GM12878 (cell line): ENCODE measurements at regions not wholly inside any gene's neighbourhood (a gene's known extent, or its start where the extent isn't known, plus 50 kb on each side); places are given as distances from the start of the nearest gene placed in this dataset.

Experiments used
- EED ChIP-seq: sonication (generic); IDR thresholded peaks from 2 replicates; pipeline ENCODE4 v1.6.1; 2016; ENCODE audit warnings: antibody characterized with exemption, low read depth
- FOS ChIP-seq: IDR thresholded peaks from 3 replicates; pipeline ENCODE4 v1.6.1; 2011; ENCODE audit warnings: borderline replicate concordance; ENCODE audit not compliant: insufficient read length; ENCODE audit errors: extremely low read depth
- FOXK2 ChIP-seq: fragments of 450-650 bp; IDR thresholded peaks from 2 replicates; pipeline ENCODE4 v1.6.1; 2017; ENCODE audit warnings: mild to moderate bottlenecking, moderate library complexity
- HCFC1 ChIP-seq: fragments of 150-350 bp; IDR thresholded peaks from 2 replicates; pipeline ENCODE4 v1.6.1; 2014; ENCODE audit warnings: low read length
- HDGF ChIP-seq: fragments of 450-650 bp; IDR thresholded peaks from 2 replicates; pipeline ENCODE4 v1.6.1; 2016; ENCODE audit warnings: antibody characterized with exemption
- JUNB ChIP-seq: IDR thresholded peaks from 2 replicates; pipeline ENCODE4 v1.6.1; 2016; ENCODE audit warnings: antibody characterized with exemption, mild to moderate bottlenecking
- MTA2 ChIP-seq: fragments of 450-650 bp; IDR thresholded peaks from 2 replicates; pipeline ENCODE4 v1.6.1; 2016; ENCODE audit warnings: low read depth, mild to moderate bottlenecking, moderate library complexity
- NFIC ChIP-seq: IDR thresholded peaks from 2 replicates; pipeline ENCODE4 v1.6.1; 2012; ENCODE audit warnings: low read depth, mild to moderate bottlenecking, inconsistent platforms, low read length, moderate library complexity
- NR2F1 ChIP-seq: fragments of 450-650 bp; conservative IDR thresholded peaks from 2 replicates; pipeline ENCODE4 v1.6.1; 2017; ENCODE audit warnings: mild to moderate bottlenecking
- POLR2A ChIP-seq: IDR thresholded peaks from 2 replicates; pipeline ENCODE4 v1.6.1; 2011; ENCODE audit warnings: low read depth, mild to moderate bottlenecking, low read length
- POLR2AphosphoS2 ChIP-seq: IDR thresholded peaks from 2 replicates; pipeline ENCODE4 v1.6.1; 2011; ENCODE audit warnings: low read depth, mild to moderate bottlenecking, low read length, improper control_type of control experiment, moderate library complexity
- POU2F2 ChIP-seq: IDR thresholded peaks from 3 replicates; pipeline ENCODE4 v1.6.1; 2011; ENCODE audit warnings: low read depth, mild to moderate bottlenecking, low read length, borderline replicate concordance
- RAD21 ChIP-seq: IDR thresholded peaks from 2 replicates; pipeline ENCODE4 v1.6.1; 2011; ENCODE audit warnings: mild to moderate bottlenecking, low read depth, low read length, moderate library complexity; ENCODE audit not compliant: insufficient read depth
- RBBP5 ChIP-seq: fragments of 200-600 bp; sonication (generic); conservative IDR thresholded peaks from 2 replicates; pipeline ENCODE4 v1.6.1; 2016
- SIN3A ChIP-seq: IDR thresholded peaks from 2 replicates; pipeline ENCODE4 v1.6.1; 2012; ENCODE audit warnings: low read depth, low read length, improper control_type of control experiment
- SMAD5 ChIP-seq: IDR thresholded peaks from 2 replicates; pipeline ENCODE4 v1.6.1; 2016; ENCODE audit warnings: antibody characterized with exemption, low read depth
- SP1 ChIP-seq: IDR thresholded peaks from one replicate; pipeline ENCODE4 v1.6.1; 2011; ENCODE audit warnings: low read depth, low read length
- SPI1 ChIP-seq: IDR thresholded peaks from 2 replicates; pipeline ENCODE4 v1.6.1; 2011; ENCODE audit warnings: low read depth, mild to moderate bottlenecking, low read length, moderate library complexity, borderline replicate concordance; ENCODE audit not compliant: insufficient read depth
- SREBF1 ChIP-seq: IDR thresholded peaks from 2 replicates; pipeline ENCODE4 v1.6.1; 2012; ENCODE audit warnings: mild to moderate bottlenecking, low read length
- TF ChIP-seq, protein P1 (sequence below): fragments of 450-650 bp; IDR thresholded peaks from 2 replicates; pipeline ENCODE4 v1.6.1; 2017; ENCODE audit warnings: mild to moderate bottlenecking, low read depth, inconsistent platforms; ENCODE audit not compliant: poor library complexity, severe bottlenecking
- TF ChIP-seq, protein P2 (sequence below): fragments of 450-650 bp; IDR thresholded peaks from 2 replicates; pipeline ENCODE4 v1.6.1; 2016; ENCODE audit warnings: mild to moderate bottlenecking, moderate library complexity, borderline replicate concordance
- TF ChIP-seq, protein P3 (sequence below): IDR thresholded peaks from 2 replicates; pipeline ENCODE4 v1.6.1; 2011; ENCODE audit warnings: mild to moderate bottlenecking, low read depth, low read length, moderate library complexity; ENCODE audit not compliant: insufficient replicate concordance
- TF ChIP-seq, protein P4 (sequence below): IDR thresholded peaks from 2 replicates; pipeline ENCODE4 v1.6.1; 2011; ENCODE audit warnings: borderline replicate concordance, low read depth, mild to moderate bottlenecking, moderate library complexity, low read length; ENCODE audit not compliant: insufficient read depth, poor library complexity, severe bottlenecking
- TF ChIP-seq, protein P5 (sequence below): IDR thresholded peaks from 2 replicates; pipeline ENCODE4 v1.6.1; 2012; ENCODE audit warnings: low read length, inconsistent platforms

DNA sequence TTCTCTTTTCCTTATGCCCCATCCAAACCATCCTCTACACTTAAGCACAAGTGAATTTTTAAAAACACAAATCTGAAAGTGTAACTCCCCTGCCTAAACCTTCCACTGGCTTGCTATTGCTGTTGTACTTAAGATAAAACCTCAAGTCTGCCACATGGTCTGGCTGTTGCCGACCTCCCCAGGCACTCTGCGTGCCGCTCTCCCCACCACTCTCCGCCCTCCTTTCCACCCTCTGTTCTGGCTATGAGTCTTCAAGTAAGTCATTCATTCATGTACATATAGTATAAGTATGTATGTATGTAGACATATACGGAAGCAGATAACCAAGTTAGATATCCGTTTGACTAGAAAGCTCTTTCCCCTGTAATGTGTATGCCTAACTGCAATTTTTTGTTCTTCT lies 94.7 kb upstream of the ANKRD55 start (continued):
- TF ChIP-seq, protein P1, sequence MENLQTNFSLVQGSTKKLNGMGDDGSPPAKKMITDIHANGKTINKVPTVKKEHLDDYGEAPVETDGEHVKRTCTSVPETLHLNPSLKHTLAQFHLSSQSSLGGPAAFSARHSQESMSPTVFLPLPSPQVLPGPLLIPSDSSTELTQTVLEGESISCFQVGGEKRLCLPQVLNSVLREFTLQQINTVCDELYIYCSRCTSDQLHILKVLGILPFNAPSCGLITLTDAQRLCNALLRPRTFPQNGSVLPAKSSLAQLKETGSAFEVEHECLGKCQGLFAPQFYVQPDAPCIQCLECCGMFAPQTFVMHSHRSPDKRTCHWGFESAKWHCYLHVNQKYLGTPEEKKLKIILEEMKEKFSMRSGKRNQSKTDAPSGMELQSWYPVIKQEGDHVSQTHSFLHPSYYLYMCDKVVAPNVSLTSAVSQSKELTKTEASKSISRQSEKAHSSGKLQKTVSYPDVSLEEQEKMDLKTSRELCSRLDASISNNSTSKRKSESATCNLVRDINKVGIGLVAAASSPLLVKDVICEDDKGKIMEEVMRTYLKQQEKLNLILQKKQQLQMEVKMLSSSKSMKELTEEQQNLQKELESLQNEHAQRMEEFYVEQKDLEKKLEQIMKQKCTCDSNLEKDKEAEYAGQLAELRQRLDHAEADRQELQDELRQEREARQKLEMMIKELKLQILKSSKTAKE: peak; percentile 75
- TF ChIP-seq, protein P2, sequence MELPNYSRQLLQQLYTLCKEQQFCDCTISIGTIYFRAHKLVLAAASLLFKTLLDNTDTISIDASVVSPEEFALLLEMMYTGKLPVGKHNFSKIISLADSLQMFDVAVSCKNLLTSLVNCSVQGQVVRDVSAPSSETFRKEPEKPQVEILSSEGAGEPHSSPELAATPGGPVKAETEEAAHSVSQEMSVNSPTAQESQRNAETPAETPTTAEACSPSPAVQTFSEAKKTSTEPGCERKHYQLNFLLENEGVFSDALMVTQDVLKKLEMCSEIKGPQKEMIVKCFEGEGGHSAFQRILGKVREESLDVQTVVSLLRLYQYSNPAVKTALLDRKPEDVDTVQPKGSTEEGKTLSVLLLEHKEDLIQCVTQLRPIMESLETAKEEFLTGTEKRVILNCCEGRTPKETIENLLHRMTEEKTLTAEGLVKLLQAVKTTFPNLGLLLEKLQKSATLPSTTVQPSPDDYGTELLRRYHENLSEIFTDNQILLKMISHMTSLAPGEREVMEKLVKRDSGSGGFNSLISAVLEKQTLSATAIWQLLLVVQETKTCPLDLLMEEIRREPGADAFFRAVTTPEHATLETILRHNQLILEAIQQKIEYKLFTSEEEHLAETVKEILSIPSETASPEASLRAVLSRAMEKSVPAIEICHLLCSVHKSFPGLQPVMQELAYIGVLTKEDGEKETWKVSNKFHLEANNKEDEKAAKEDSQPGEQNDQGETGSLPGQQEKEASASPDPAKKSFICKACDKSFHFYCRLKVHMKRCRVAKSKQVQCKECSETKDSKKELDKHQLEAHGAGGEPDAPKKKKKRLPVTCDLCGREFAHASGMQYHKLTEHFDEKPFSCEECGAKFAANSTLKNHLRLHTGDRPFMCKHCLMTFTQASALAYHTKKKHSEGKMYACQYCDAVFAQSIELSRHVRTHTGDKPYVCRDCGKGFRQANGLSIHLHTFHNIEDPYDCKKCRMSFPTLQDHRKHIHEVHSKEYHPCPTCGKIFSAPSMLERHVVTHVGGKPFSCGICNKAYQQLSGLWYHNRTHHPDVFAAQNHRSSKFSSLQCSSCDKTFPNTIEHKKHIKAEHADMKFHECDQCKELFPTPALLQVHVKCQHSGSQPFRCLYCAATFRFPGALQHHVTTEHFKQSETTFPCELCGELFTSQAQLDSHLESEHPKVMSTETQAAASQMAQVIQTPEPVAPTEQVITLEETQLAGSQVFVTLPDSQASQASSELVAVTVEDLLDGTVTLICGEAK: no peak
- TF ChIP-seq NR2F1 (no peak), SREBF1 (no peak), MTA2 (no peak), HCFC1 (no peak), SIN3A (no peak), FOXK2 (no peak), POU2F2 (peak; percentile 88; the same call in 2 of the 3 replicates), POLR2AphosphoS2 (no peak), SP1 (no peak), NFIC (peak; percentile 52; the same call in 1 of the 2 replicates), JUNB (0 out of 2 replicates have a peak, but pooled peaks have one; percentile 40), RBBP5 (no peak), EED (no peak), FOS (no peak), POLR2A (no peak), SMAD5 (no peak), HDGF (no peak), RAD21 (no peak), SPI1 (no peak)
- TF ChIP-seq, protein P3, sequence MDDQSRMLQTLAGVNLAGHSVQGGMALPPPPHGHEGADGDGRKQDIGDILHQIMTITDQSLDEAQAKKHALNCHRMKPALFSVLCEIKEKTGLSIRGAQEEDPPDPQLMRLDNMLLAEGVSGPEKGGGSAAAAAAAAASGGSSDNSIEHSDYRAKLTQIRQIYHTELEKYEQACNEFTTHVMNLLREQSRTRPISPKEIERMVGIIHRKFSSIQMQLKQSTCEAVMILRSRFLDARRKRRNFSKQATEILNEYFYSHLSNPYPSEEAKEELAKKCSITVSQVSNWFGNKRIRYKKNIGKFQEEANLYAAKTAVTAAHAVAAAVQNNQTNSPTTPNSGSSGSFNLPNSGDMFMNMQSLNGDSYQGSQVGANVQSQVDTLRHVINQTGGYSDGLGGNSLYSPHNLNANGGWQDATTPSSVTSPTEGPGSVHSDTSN: no peak
- TF ChIP-seq, protein P4, sequence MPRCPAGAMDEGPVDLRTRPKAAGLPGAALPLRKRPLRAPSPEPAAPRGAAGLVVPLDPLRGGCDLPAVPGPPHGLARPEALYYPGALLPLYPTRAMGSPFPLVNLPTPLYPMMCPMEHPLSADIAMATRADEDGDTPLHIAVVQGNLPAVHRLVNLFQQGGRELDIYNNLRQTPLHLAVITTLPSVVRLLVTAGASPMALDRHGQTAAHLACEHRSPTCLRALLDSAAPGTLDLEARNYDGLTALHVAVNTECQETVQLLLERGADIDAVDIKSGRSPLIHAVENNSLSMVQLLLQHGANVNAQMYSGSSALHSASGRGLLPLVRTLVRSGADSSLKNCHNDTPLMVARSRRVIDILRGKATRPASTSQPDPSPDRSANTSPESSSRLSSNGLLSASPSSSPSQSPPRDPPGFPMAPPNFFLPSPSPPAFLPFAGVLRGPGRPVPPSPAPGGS: no peak
- TF ChIP-seq, protein P5, sequence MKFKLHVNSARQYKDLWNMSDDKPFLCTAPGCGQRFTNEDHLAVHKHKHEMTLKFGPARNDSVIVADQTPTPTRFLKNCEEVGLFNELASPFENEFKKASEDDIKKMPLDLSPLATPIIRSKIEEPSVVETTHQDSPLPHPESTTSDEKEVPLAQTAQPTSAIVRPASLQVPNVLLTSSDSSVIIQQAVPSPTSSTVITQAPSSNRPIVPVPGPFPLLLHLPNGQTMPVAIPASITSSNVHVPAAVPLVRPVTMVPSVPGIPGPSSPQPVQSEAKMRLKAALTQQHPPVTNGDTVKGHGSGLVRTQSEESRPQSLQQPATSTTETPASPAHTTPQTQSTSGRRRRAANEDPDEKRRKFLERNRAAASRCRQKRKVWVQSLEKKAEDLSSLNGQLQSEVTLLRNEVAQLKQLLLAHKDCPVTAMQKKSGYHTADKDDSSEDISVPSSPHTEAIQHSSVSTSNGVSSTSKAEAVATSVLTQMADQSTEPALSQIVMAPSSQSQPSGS: no peak
